HCT116 (cell line): ENCODE measurements at regions not wholly inside any gene's neighbourhood (a gene's known extent, or its start where the extent isn't known, plus 50 kb on each side); places are given as distances from the start of the nearest gene placed in this dataset.

ENCODE experiments used
- ATAC-seq: fragments of 200-7000 bp; cut with Tn5 transposase; 2 replicates; pipeline ENCODE4 v1.9.1; 2020; ENCODE audit warnings: mild to moderate bottlenecking, moderate library complexity
- BruUV-seq: library from RNA; stranded (reverse); fragments of 400-500 nt; replicated peaks from 2 replicates; lab custom pipeline; 2021; lab: Mats Ljungman, UMichigan
- CTCF ChIA-PET: fragments of 300-600 bp; sonication (Branson Sonifier 250); formaldehyde crosslinking; loops from one replicate; lab custom pipeline; 2021; ENCODE audit warnings: antibody characterized with exemption; lab: Charles Lee
- POLR2A ChIA-PET: fragments of 300-600, 350-600 bp; sonication (Branson Sonifier 250); formaldehyde crosslinking; loops from one replicate; lab custom pipeline; 2021; ENCODE audit warnings: antibody characterized with exemption; lab: Charles Lee
- RAD21 ChIA-PET, 2 experiments: fragments of 300-600 bp; sonication (Branson Sonifier 250); formaldehyde crosslinking; loops; one replicate each; lab custom pipeline; 2023; ENCODE audit warnings: low total read pairs in 2 of 2; ENCODE audit not compliant: uncharacterized antibody in 2 of 2, unreplicated experiment in 2 of 2, low non-redundant PET in 1 of 2; lab: Charles Lee
- DNase-seq: peaks from one replicate; pipeline ENCODE4 v3.0.0-alpha.2; 2010; ENCODE audit warnings: low read depth, low spot score
- H2AFZ ChIP-seq: fragments of 200-600 bp; shearing (Covaris generic), sonication (generic); 2 replicates; pipeline ENCODE4 v1.6.1; 2017; ENCODE audit warnings: low read depth, mixed run types, mixed read lengths, antibody characterized with exemption, low read length; ENCODE audit not compliant: poor library complexity, severe bottlenecking
- H3K27ac ChIP-seq: 2 replicates; pipeline ENCODE4 v1.5.1; 2012; ENCODE audit warnings: low read depth, low read length
- H3K27me3 ChIP-seq: fragments of 200-600 bp; sonication (generic); 2 replicates; pipeline ENCODE4 v1.6.1; 2016; ENCODE audit warnings: mixed run types, low read length, mixed read lengths; ENCODE audit not compliant: insufficient read depth
- H3K36me3 ChIP-seq, 2 experiments: fragments of 200-500 bp in 1 of 2; fragments of 200-600 bp in 1 of 2; sonication (Bioruptor generic) in 1 of 2; sonication (generic) in 1 of 2; 2 replicates each; pipeline versions ENCODE4 v1.5.1 to v1.6.1; 2014 to 2016; ENCODE audit warnings: low read length in 2 of 2, inconsistent platforms in 1 of 2, mixed read lengths in 1 of 2, mixed run types in 1 of 2; ENCODE audit not compliant: insufficient read depth in 2 of 2, control insufficient read depth in 1 of 2
- H3K4me1 ChIP-seq, 2 experiments: fragments of 200-600 bp in 1 of 2; sonication (generic) in 1 of 2; 2 replicates each; pipeline versions ENCODE4 v1.5.1 to v1.6.1; 2012 to 2017; ENCODE audit warnings: low read length in 2 of 2, inconsistent platforms in 1 of 2, mild to moderate bottlenecking in 1 of 2, mixed read lengths in 1 of 2, mixed run types in 1 of 2, moderate library complexity in 1 of 2; ENCODE audit not compliant: insufficient read depth in 2 of 2, control insufficient read depth in 1 of 2
- H3K4me2 ChIP-seq: fragments of 200-600 bp; sonication (generic); 2 replicates; pipeline ENCODE4 v1.6.1; 2017; ENCODE audit warnings: mixed run types, low read length, mixed read lengths
- H3K4me3 ChIP-seq, 2 experiments: fragments of 200-600 bp in 1 of 2; sonication (generic) in 1 of 2; replicated peaks in 1 of 2; 2 replicates each; pipeline ENCODE4 v1.5.1; 2011 to 2016; ENCODE audit warnings: low read length in 2 of 2, control low read depth in 1 of 2, low read depth in 1 of 2, mild to moderate bottlenecking in 1 of 2, mixed read lengths in 1 of 2, mixed run types in 1 of 2
- H3K79me2 ChIP-seq: fragments of 200-600 bp; sonication (generic); 2 replicates; pipeline ENCODE4 v1.6.1; 2017; ENCODE audit warnings: mild to moderate bottlenecking, mixed run types, low read length, moderate library complexity, mixed read lengths; ENCODE audit not compliant: insufficient read depth
- H3K9ac ChIP-seq: fragments of 200-600 bp; sonication (generic); 2 replicates; pipeline ENCODE4 v1.6.1; 2016; ENCODE audit warnings: low read length, mixed read lengths
- H3K9me2 ChIP-seq: fragments of 200-600 bp; sonication (generic), shearing (Covaris generic); 2 replicates; pipeline ENCODE4 v1.6.1; 2017; ENCODE audit warnings: mixed run types, mild to moderate bottlenecking, moderate library complexity; ENCODE audit not compliant: insufficient read depth
- H3K9me3 ChIP-seq, 2 experiments: fragments of 200-500 bp in 1 of 2; fragments of 200-600 bp in 1 of 2; sonication (Bioruptor generic) in 1 of 2; sonication (generic) in 1 of 2; 2 replicates each; pipeline ENCODE4 v1.6.1; 2014 to 2017; ENCODE audit warnings: low read length in 2 of 2, mixed read lengths in 2 of 2, inconsistent platforms in 1 of 2, low read depth in 1 of 2, mild to moderate bottlenecking in 1 of 2, mixed run types in 1 of 2, moderate library complexity in 1 of 2; ENCODE audit not compliant: control insufficient read depth in 1 of 2, insufficient read depth in 1 of 2
- H4K20me1 ChIP-seq: fragments of 200-600 bp; sonication (generic), shearing (Covaris generic); 2 replicates; pipeline ENCODE4 v1.6.1; 2017; ENCODE audit warnings: mixed run types, mild to moderate bottlenecking, moderate library complexity; ENCODE audit not compliant: insufficient read depth
- CBX3 ChIP-seq: IDR thresholded peaks from 2 replicates; pipeline ENCODE4 v1.6.1; 2012; ENCODE audit warnings: low read depth
- CEBPB ChIP-seq: IDR thresholded peaks from 2 replicates; pipeline ENCODE4 v1.6.1; 2012; ENCODE audit warnings: low read depth
- EGR1 ChIP-seq: IDR thresholded peaks from 2 replicates; pipeline ENCODE4 v1.6.1; 2012; ENCODE audit warnings: low read depth
- ELF1 ChIP-seq: IDR thresholded peaks from 2 replicates; pipeline ENCODE4 v1.6.1; 2012; ENCODE audit warnings: low read depth, borderline replicate concordance
- EZH2 ChIP-seq: fragments of 200-600 bp; sonication (generic); IDR thresholded peaks from 2 replicates; pipeline ENCODE4 v1.6.1; 2017; ENCODE audit warnings: antibody characterized with exemption, mixed run types
- FOSL1 ChIP-seq: IDR thresholded peaks from 2 replicates; pipeline ENCODE4 v1.6.1; 2012; ENCODE audit warnings: low read depth
- JUND ChIP-seq: IDR thresholded peaks from 2 replicates; pipeline ENCODE4 v1.6.1; 2012
- POLR2A ChIP-seq: IDR thresholded peaks from 2 replicates; pipeline ENCODE4 v1.7.0; 2011; ENCODE audit warnings: borderline replicate concordance; ENCODE audit not compliant: insufficient read depth, insufficient read length; ENCODE audit errors: extremely low read depth
- POLR2AphosphoS5 ChIP-seq: IDR thresholded peaks from 2 replicates; pipeline ENCODE4 v1.6.1; 2011; ENCODE audit warnings: mild to moderate bottlenecking, low read depth, low read length, moderate library complexity
- SIN3A ChIP-seq: IDR thresholded peaks from 2 replicates; pipeline ENCODE4 v1.6.1; 2012; ENCODE audit warnings: low read depth
- SP1 ChIP-seq: IDR thresholded peaks from 2 replicates; pipeline ENCODE4 v1.6.1; 2012; ENCODE audit warnings: low read depth
- SRF ChIP-seq: IDR thresholded peaks from 2 replicates; pipeline ENCODE4 v1.6.1; 2012; ENCODE audit warnings: low read depth
- ZFX ChIP-seq: fragments of 450-650 bp; IDR thresholded peaks from 2 replicates; pipeline ENCODE4 v1.6.1; 2017
- ZNF274 ChIP-seq: fragments of 200-500 bp; sonication (Bioruptor generic); IDR thresholded peaks from 2 replicates; pipeline ENCODE4 v1.6.1; 2014; ENCODE audit warnings: mild to moderate bottlenecking, low read depth, low read length, inconsistent platforms
- intact Hi-C: fragments of 100-400 bp; cut with micrococcal nuclease; formaldehyde crosslinking; loops from 2 replicates; pipeline ENCODE4 v1.10.0; 2022
- TF ChIP-seq, protein P1 (sequence below): IDR thresholded peaks from 2 replicates; pipeline ENCODE4 v1.6.1; 2012; ENCODE audit warnings: low read depth
- TF ChIP-seq, protein P2 (sequence below), 3 experiments: fragments of 200-600 bp in 1 of 3; sonication (generic) in 1 of 3; IDR thresholded peaks in 2 of 3; conservative IDR thresholded peaks in 1 of 3; 2 replicates each; pipeline ENCODE4 v1.5.1; 2012 to 2017; ENCODE audit warnings: low read depth in 2 of 3, low read length in 2 of 3, antibody characterized with exemption in 1 of 3, borderline replicate concordance in 1 of 3, control low read depth in 1 of 3, mild to moderate bottlenecking in 1 of 3, mixed read lengths in 1 of 3, mixed run types in 1 of 3, moderate library complexity in 1 of 3; ENCODE audit not compliant: insufficient read depth in 1 of 3
- TF ChIP-seq, protein P3 (sequence below): IDR thresholded peaks from 2 replicates; pipeline ENCODE4 v1.6.1; 2012
- TF ChIP-seq, protein P4 (sequence below): IDR thresholded peaks from 2 replicates; pipeline ENCODE4 v1.6.1; 2011; ENCODE audit warnings: mild to moderate bottlenecking, low read length, moderate library complexity; ENCODE audit not compliant: insufficient replicate concordance; ENCODE audit errors: extremely low read depth

DNA sequence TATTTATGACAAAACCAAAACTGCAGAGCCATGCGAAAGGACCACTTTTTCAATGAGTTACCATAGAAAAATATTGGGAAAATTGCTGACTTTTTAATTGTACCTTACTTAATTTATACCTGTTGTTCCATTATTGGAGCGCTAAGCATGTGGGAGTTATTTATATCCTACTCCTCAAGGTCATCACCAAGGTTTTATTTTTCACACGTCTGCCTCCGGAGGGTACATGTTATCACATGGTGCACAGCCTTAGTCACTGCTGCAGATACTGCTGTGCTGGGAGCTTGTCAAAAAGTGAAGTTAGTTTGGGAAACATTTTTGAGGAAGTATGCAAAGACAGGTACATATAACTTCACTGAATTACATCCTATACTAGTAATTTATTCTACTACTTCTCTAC, 1444.3 kb downstream of the AACS start:
- ChIA-PET RAD21 (no interaction called here), POLR2A (no interaction called here), CTCF (no interaction called here)
- intact Hi-C loops = no loop called here
- Histone ChIP-seq H3K4me3 (no peak overlapping the region), H4K20me1 (no peaks in the 10 kb centered on the region), H3K4me2 (no peak overlapping the region), H2AFZ (no peak overlapping the region), H3K9me3 (peaks cover 10 to 24% of the 10 kb centered on the region in 2 experiments; a peak in 2 of 4 replicates), H3K9me2 (no peaks in the 10 kb centered on the region), H3K4me1 (no peaks in the 10 kb centered on the region), H3K9ac (no peak overlapping the region), H3K27ac (no peak overlapping the region), H3K27me3 (no peaks in the 10 kb centered on the region), H3K79me2 (no peaks in the 10 kb centered on the region), H3K36me3 (no peaks in the 10 kb centered on the region)
- BruUV-seq = no TSS peak
- DNase-seq = no peak
- ATAC-seq = no peak
- TF ChIP-seq SRF (no peak), SIN3A (no peak), CEBPB (no peak), EZH2 (no peak), ZFX (no peak), SP1 (no peak), CBX3 (no peak), JUND (no peak), ELF1 (no peak), POLR2AphosphoS5 (no peak), EGR1 (no peak), POLR2A (no peak), FOSL1 (no peak), ZNF274 (no peak)
- TF ChIP-seq, protein P1, sequence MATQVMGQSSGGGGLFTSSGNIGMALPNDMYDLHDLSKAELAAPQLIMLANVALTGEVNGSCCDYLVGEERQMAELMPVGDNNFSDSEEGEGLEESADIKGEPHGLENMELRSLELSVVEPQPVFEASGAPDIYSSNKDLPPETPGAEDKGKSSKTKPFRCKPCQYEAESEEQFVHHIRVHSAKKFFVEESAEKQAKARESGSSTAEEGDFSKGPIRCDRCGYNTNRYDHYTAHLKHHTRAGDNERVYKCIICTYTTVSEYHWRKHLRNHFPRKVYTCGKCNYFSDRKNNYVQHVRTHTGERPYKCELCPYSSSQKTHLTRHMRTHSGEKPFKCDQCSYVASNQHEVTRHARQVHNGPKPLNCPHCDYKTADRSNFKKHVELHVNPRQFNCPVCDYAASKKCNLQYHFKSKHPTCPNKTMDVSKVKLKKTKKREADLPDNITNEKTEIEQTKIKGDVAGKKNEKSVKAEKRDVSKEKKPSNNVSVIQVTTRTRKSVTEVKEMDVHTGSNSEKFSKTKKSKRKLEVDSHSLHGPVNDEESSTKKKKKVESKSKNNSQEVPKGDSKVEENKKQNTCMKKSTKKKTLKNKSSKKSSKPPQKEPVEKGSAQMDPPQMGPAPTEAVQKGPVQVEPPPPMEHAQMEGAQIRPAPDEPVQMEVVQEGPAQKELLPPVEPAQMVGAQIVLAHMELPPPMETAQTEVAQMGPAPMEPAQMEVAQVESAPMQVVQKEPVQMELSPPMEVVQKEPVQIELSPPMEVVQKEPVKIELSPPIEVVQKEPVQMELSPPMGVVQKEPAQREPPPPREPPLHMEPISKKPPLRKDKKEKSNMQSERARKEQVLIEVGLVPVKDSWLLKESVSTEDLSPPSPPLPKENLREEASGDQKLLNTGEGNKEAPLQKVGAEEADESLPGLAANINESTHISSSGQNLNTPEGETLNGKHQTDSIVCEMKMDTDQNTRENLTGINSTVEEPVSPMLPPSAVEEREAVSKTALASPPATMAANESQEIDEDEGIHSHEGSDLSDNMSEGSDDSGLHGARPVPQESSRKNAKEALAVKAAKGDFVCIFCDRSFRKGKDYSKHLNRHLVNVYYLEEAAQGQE = no peak
- TF ChIP-seq, protein P2, sequence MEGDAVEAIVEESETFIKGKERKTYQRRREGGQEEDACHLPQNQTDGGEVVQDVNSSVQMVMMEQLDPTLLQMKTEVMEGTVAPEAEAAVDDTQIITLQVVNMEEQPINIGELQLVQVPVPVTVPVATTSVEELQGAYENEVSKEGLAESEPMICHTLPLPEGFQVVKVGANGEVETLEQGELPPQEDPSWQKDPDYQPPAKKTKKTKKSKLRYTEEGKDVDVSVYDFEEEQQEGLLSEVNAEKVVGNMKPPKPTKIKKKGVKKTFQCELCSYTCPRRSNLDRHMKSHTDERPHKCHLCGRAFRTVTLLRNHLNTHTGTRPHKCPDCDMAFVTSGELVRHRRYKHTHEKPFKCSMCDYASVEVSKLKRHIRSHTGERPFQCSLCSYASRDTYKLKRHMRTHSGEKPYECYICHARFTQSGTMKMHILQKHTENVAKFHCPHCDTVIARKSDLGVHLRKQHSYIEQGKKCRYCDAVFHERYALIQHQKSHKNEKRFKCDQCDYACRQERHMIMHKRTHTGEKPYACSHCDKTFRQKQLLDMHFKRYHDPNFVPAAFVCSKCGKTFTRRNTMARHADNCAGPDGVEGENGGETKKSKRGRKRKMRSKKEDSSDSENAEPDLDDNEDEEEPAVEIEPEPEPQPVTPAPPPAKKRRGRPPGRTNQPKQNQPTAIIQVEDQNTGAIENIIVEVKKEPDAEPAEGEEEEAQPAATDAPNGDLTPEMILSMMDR (IDR thresholded peaks at IDR 0.05 in 2 of 3, conservative IDR thresholded peaks at IDR 0.05 in 1 of 3; ENCODE audit: borderline replicate concordance in 1 of 3, insufficient read depth in 1 of 3, low read depth in 2 of 3, low read length in 2 of 3) = no peak
- TF ChIP-seq, protein P3, sequence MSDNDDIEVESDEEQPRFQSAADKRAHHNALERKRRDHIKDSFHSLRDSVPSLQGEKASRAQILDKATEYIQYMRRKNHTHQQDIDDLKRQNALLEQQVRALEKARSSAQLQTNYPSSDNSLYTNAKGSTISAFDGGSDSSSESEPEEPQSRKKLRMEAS = no peak
- TF ChIP-seq, protein P4, sequence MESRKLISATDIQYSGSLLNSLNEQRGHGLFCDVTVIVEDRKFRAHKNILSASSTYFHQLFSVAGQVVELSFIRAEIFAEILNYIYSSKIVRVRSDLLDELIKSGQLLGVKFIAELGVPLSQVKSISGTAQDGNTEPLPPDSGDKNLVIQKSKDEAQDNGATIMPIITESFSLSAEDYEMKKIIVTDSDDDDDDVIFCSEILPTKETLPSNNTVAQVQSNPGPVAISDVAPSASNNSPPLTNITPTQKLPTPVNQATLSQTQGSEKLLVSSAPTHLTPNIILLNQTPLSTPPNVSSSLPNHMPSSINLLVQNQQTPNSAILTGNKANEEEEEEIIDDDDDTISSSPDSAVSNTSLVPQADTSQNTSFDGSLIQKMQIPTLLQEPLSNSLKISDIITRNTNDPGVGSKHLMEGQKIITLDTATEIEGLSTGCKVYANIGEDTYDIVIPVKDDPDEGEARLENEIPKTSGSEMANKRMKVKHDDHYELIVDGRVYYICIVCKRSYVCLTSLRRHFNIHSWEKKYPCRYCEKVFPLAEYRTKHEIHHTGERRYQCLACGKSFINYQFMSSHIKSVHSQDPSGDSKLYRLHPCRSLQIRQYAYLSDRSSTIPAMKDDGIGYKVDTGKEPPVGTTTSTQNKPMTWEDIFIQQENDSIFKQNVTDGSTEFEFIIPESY = no peak
